ENCODE measurements at regions not wholly inside any gene's neighbourhood (a gene's known extent, or its start where the extent isn't known, plus 50 kb on each side); places are given as distances from the start of the nearest gene placed in this dataset.

GRCh38 chr11:104781719-104782376 is 116.4 kb downstream of the CASP12 start:
- Histone ChIP-seq H3K9me3 (no peaks in the 10 kb centered on the region), H3K36me3 (no peaks in the 10 kb centered on the region), H3K4me1 (peaks cover 0 to 7% (median 0%) of the 10 kb centered on the region in 12 donors), H3K27me3 (no peaks in the 10 kb centered on the region), H3K4me3 (no peak overlapping the region), H3K27ac (no peak overlapping the region)
- ATAC-seq (no peak), DNase-seq (no peak)
- WGBS, 4 donors: 79 to 92% (median 84%) methylated on average over 4 of the region's 4 CpGs
- no peak for TF ChIP-seq CTCF (IDR thresholded peaks at IDR 0.05)
- no peak for TF ChIP-seq POLR2A (IDR thresholded peaks at IDR 0.05)
- intact Hi-C loops (cut with DNase I): no loop called here

GRCh38 chr11:104781037-104781436 is 117.2 kb downstream of the CASP12 start:
- Histone ChIP-seq H3K4me1 (peaks cover 0 to 7% (median 0%) of the 10 kb centered on the region in 12 donors), H3K27me3 (no peaks in the 10 kb centered on the region), H3K4me3 (no peak overlapping the region), H3K27ac (no peak overlapping the region), H3K36me3 (no peaks in the 10 kb centered on the region), H3K9me3 (no peaks in the 10 kb centered on the region)
- DNase-seq (no peak), ATAC-seq (no peak)
- WGBS, 4 donors: 76 to 93% (median 79%) methylated on average over 1 of the region's 1 CpG
- no peak for TF ChIP-seq CTCF (IDR thresholded peaks at IDR 0.05)
- no peak for TF ChIP-seq POLR2A (IDR thresholded peaks at IDR 0.05)
- intact Hi-C loops (cut with DNase I): no loop called here

GRCh38 chr11:104776501-104777170 is 121.6 kb downstream of the CASP12 start:
- WGBS, 4 donors: 89 to 94% (median 92%) methylated on average over 3 of the region's 3 CpGs
- ATAC-seq (no peak), DNase-seq (no peak)
- Histone ChIP-seq H3K4me3 (no peak overlapping the region), H3K27me3 (no peaks in the 10 kb centered on the region), H3K36me3 (no peaks in the 10 kb centered on the region), H3K9me3 (peaks cover 0 to 9% (median 0%) of the 10 kb centered on the region in 12 donors), H3K27ac (no peak overlapping the region), H3K4me1 (peaks cover 0 to 15% (median 2%) of the 10 kb centered on the region in 12 donors)
- intact Hi-C loops (cut with DNase I): no loop called here
- TF ChIP-seq CTCF (IDR thresholded peaks at IDR 0.05) (no peak), POLR2A (IDR thresholded peaks at IDR 0.05) (no peak)

GRCh38 chr11:104774578-104774977 is 123.7 kb downstream of the CASP12 start:
- Histone ChIP-seq H3K36me3 (no peaks in the 10 kb centered on the region), H3K27ac (no peak overlapping the region), H3K4me1 (peaks cover 0 to 9% (median 2%) of the 10 kb centered on the region in 12 donors), H3K27me3 (no peaks in the 10 kb centered on the region), H3K9me3 (peaks cover 0 to 9% (median 0%) of the 10 kb centered on the region in 12 donors), H3K4me3 (no peak overlapping the region)
- ATAC-seq: no peak
- intact Hi-C loops (cut with DNase I): no loop called here
- 79 to 85% (median 84%) methylated on average over 2 of the region's 2 CpGs for WGBS, 4 donors
- TF ChIP-seq POLR2A (IDR thresholded peaks at IDR 0.05) (no peak), CTCF (IDR thresholded peaks at IDR 0.05) (no peak)
- DNase-seq: no peak
